ENCODE measurements at regions not wholly inside any gene's neighbourhood (a gene's known extent, or its start where the extent isn't known, plus 50 kb on each side); places are given as distances from the start of the nearest gene placed in this dataset.
"Not testable (repeated sequence)": the region's sequence is repeated elsewhere in the genome, so short reads cannot be mapped to it uniquely, and the experiment has no call there.

- DNase-seq, result peak in 1 of 2 donors; percentile 20
Measured at GRCh38 chr20:24838546-24839535, 110.2 kb upstream of the CST7 start.

- DNase-seq, result no peak
Measured at GRCh38 chr20:24840121-24840713, 108.9 kb upstream of the CST7 start.

- DNase-seq, result no peak
Measured at GRCh38 chr20:24842274-24842917, 106.7 kb upstream of the CST7 start.

- peak in 1 of 2 donors; percentile 1 for DNase-seq
Measured at GRCh38 chr20:24842918-24843715, 106.0 kb upstream of the CST7 start.

- no peak for DNase-seq
Measured at GRCh38 chr20:24850176-24850575, 98.9 kb upstream of the CST7 start.

- no peak for DNase-seq
Measured at GRCh38 chr20:24851346-24852019, 97.6 kb upstream of the CST7 start.

- DNase-seq, result no peak
Measured at GRCh38 chr20:24853916-24854315, 95.2 kb upstream of the CST7 start.

- DNase-seq, result no peak
Measured at GRCh38 chr20:24855848-24856247, 93.2 kb upstream of the CST7 start.

GRCh38 chr20:24858500-24858899 is 90.6 kb upstream of the CST7 start:
- DNase-seq, result not testable (repeated sequence)

GRCh38 chr20:24859539-24859938 is 89.5 kb upstream of the CST7 start:
- DNase-seq, result no peak

GRCh38 chr20:24862186-24862585 is 86.9 kb upstream of the CST7 start:
- DNase-seq, result no peak

GRCh38 chr20:24862606-24863005 is 86.5 kb upstream of the CST7 start:
- no peak for DNase-seq

- no peak for DNase-seq
Measured at GRCh38 chr20:24863356-24863755, 85.7 kb upstream of the CST7 start.

GRCh38 chr20:24866008-24866407 is 83.1 kb upstream of the CST7 start:
- no peak for DNase-seq

GRCh38 chr20:24866742-24867141 is 82.3 kb upstream of the CST7 start:
- DNase-seq, result no peak

- DNase-seq, result no peak
Measured at GRCh38 chr20:24867556-24867955, 81.5 kb upstream of the CST7 start.

GRCh38 chr20:24868396-24868927 is 80.6 kb upstream of the CST7 start:
- DNase-seq, result no peak

- DNase-seq, result no peak
Measured at GRCh38 chr20:24868959-24869358, 80.1 kb upstream of the CST7 start.

GRCh38 chr20:24870057-24870456 is 79.0 kb upstream of the CST7 start:
- DNase-seq, result no peak

- no peak for DNase-seq
Measured at GRCh38 chr20:24870881-24871280, 78.2 kb upstream of the CST7 start.

GRCh38 chr20:24871480-24872213 is 77.4 kb upstream of the CST7 start:
- no peak for DNase-seq
